ENCODE measurements at regions not wholly inside any gene's neighbourhood (a gene's known extent, or its start where the extent isn't known, plus 50 kb on each side); places are given as distances from the start of the nearest gene placed in this dataset.

- Mint-ChIP-seq H3K27me3 (ENCODE audit: unreplicated experiment) (peaks cover 51% of the 10 kb centered on the region), H3K4me1 (ENCODE audit: unreplicated experiment) (no peaks in the 10 kb centered on the region), H3K9me3 (ENCODE audit: unreplicated experiment) (peaks cover 20% of the 10 kb centered on the region), H3K27ac (ENCODE audit: unreplicated experiment) (no peak overlapping the region), H3K4me3 (ENCODE audit: unreplicated experiment) (no peak overlapping the region), H3K36me3 (ENCODE audit: unreplicated experiment) (no peaks in the 10 kb centered on the region)
- no peak for DNase-seq (ENCODE audit: extremely low spot score, unreplicated experiment)
- TF ChIP-seq CTCF (IDR thresholded peaks at IDR 0.05) = no peak
Observed at GRCh38 chr3:69588170-69588569, 151.1 kb upstream of the MITF start.

GRCh38 chr3:69585472-69585871, 153.8 kb upstream of the MITF start:
- TF ChIP-seq CTCF (IDR thresholded peaks at IDR 0.05) = no peak
- Mint-ChIP-seq H3K4me1 (ENCODE audit: unreplicated experiment) (no peaks in the 10 kb centered on the region), H3K36me3 (ENCODE audit: unreplicated experiment) (no peaks in the 10 kb centered on the region), H3K4me3 (ENCODE audit: unreplicated experiment) (no peak overlapping the region), H3K27me3 (ENCODE audit: unreplicated experiment) (peaks cover 50% of the 10 kb centered on the region), H3K27ac (ENCODE audit: unreplicated experiment) (no peak overlapping the region), H3K9me3 (ENCODE audit: unreplicated experiment) (peaks cover 20% of the 10 kb centered on the region)
- DNase-seq (ENCODE audit: extremely low spot score, unreplicated experiment) = no peak

DNA sequence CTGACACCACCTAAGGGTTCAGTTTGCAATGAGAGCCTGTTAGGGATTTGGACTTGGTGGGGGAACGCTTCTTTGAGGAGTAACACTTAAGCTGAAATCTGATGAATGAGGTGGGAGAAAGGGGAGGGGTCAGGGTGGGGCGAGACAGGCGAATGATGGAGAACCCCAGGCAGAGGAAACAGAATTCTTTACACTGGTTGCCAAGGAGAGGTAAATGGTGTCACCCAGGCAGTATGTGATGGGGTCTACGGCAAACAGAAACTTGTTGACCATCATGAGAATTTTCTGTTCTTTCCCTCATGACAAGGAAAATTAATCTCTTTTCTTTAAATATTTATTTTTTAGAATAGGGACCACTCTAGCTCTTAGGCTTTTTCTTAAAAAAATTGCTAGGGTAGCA, 157.2 kb upstream of the MITF start:
- DNase-seq (ENCODE audit: extremely low spot score, unreplicated experiment) = no peak
- H3K27ac Mint-ChIP-seq (ENCODE audit: unreplicated experiment) = no peak overlapping the region
- H3K4me3 Mint-ChIP-seq (ENCODE audit: unreplicated experiment) = no peak overlapping the region
- no peaks in the 10 kb centered on the region for H3K4me1 Mint-ChIP-seq (ENCODE audit: unreplicated experiment)
- no peak for TF ChIP-seq CTCF (IDR thresholded peaks at IDR 0.05)
- H3K27me3 Mint-ChIP-seq (ENCODE audit: unreplicated experiment) = peaks cover 56% of the 10 kb centered on the region
- no peaks in the 10 kb centered on the region for H3K36me3 Mint-ChIP-seq (ENCODE audit: unreplicated experiment)
- peaks cover 14% of the 10 kb centered on the region for H3K9me3 Mint-ChIP-seq (ENCODE audit: unreplicated experiment)

DNA sequence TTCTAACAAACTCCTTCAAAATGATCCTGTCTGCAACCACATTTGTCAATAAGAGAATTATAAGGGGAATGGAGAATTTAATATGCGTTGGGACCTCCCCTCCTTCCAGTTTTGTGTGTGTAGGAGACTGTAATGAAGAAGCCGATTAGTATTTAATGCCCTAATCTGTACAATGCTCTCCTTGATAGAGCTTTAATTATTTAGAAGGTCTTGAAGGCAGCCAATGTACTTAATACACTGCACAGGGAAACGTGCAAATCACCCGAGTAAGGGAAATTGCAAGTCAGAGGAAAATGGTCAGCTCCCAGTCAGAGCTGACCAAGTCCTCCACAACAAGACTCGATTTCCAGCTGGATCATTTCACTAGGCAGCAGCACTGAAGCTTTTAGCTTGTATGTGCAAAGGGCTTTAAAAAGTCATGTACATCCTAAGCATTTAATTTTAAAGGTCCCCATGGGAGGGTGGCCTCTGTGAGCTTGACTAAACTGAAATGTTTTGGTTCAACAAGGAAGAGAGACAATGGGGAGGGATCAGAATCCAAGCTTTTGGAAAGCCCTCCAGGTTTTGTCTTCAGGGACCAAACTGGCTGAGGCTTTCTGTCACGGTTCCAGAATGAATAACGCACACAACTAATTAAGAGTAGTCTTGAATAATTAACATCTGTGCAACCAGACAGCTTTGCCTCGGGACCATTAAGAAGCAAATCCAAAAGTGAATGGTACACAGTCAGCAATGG, 159.8 kb upstream of the MITF start:
- Mint-ChIP-seq H3K36me3 (ENCODE audit: unreplicated experiment) (no peaks in the 10 kb centered on the region), H3K27me3 (ENCODE audit: unreplicated experiment) (peaks cover 43% of the 10 kb centered on the region), H3K4me1 (ENCODE audit: unreplicated experiment) (no peaks in the 10 kb centered on the region), H3K9me3 (ENCODE audit: unreplicated experiment) (peaks cover 3% of the 10 kb centered on the region), H3K27ac (ENCODE audit: unreplicated experiment) (no peak overlapping the region), H3K4me3 (ENCODE audit: unreplicated experiment) (no peak overlapping the region)
- no peak for TF ChIP-seq CTCF (IDR thresholded peaks at IDR 0.05)
- DNase-seq (ENCODE audit: extremely low spot score, unreplicated experiment) = no peak

DNA sequence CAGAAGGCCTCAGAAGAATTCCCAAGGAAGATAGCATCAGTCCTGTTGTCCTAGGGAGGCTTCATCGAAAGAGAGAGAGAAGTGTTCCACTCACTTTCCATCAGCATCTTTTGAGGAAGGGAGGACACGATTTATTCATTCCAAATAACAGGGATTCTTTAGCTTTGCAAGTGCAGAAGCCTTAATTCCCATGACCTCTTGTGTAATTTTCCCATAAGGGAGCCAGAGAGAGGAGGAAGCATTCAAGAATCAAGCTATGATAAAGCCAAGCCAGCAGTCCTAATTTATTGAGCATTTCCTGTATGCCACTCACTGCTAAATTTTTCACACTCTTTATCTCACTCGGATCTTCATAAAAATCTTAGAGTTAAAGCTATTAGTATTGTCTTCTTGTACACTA, 169.7 kb upstream of the MITF start:
- no peak for TF ChIP-seq CTCF (IDR thresholded peaks at IDR 0.05)
- no peak for DNase-seq (ENCODE audit: extremely low spot score, unreplicated experiment)
- Mint-ChIP-seq H3K4me3 (ENCODE audit: unreplicated experiment) (no peak overlapping the region), H3K27me3 (ENCODE audit: unreplicated experiment) (peaks cover 30% of the 10 kb centered on the region), H3K27ac (ENCODE audit: unreplicated experiment) (no peak overlapping the region), H3K9me3 (ENCODE audit: unreplicated experiment) (no peaks in the 10 kb centered on the region), H3K36me3 (ENCODE audit: unreplicated experiment) (no peaks in the 10 kb centered on the region), H3K4me1 (ENCODE audit: unreplicated experiment) (no peaks in the 10 kb centered on the region)

Data from osteocyte (in vitro differentiated cells).